Uterus (tissue), 2 donors: ENCODE measurements at regions not wholly inside any gene's neighbourhood (a gene's known extent, or its start where the extent isn't known, plus 50 kb on each side); places are given as distances from the start of the nearest gene placed in this dataset.

Experiments
- POLR2A ChIP-seq, 2 donors: fragments of 450-650 bp; IDR thresholded peaks; one replicate each; pipeline ENCODE4 v1.6.1; 2016; ENCODE audit warnings: antibody characterized with exemption in 2 of 2, mild to moderate bottlenecking in 1 of 2, moderate library complexity in 1 of 2
- TF ChIP-seq, protein P1 (sequence below), 4 experiments: fragments of 200-600 bp in 2 of 4; fragments of 450-650 bp in 2 of 4; sonication (generic) in 2 of 4; IDR thresholded peaks; one replicate each; pipeline ENCODE4 v1.5.1; 2016 to 2019; ENCODE audit warnings: antibody characterized with exemption in 4 of 4, mild to moderate bottlenecking in 2 of 4, moderate library complexity in 1 of 4

DNA sequence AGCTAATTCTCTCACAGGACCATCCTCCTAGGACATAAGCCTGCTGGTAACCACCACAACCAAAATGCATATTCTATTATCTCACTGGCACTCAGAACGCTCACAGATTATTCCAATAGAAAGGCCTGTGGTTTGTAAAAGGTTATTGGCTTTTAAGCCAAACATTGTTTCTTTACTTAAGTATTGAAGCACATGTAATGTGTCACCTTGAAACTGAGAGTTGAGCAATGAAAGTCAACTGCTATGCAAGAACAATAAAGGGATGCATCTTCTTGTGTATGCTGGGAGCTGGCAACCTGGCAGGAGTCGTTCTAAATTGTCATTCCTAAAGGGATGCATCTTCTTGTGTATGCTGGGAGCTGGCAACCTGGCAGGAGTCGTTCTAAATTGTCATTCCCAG, 298.6 kb upstream of the DNAJC19 start:
- TF ChIP-seq, protein P1, sequence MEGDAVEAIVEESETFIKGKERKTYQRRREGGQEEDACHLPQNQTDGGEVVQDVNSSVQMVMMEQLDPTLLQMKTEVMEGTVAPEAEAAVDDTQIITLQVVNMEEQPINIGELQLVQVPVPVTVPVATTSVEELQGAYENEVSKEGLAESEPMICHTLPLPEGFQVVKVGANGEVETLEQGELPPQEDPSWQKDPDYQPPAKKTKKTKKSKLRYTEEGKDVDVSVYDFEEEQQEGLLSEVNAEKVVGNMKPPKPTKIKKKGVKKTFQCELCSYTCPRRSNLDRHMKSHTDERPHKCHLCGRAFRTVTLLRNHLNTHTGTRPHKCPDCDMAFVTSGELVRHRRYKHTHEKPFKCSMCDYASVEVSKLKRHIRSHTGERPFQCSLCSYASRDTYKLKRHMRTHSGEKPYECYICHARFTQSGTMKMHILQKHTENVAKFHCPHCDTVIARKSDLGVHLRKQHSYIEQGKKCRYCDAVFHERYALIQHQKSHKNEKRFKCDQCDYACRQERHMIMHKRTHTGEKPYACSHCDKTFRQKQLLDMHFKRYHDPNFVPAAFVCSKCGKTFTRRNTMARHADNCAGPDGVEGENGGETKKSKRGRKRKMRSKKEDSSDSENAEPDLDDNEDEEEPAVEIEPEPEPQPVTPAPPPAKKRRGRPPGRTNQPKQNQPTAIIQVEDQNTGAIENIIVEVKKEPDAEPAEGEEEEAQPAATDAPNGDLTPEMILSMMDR (IDR thresholded peaks at IDR 0.05) = no peak
- no peak for TF ChIP-seq POLR2A (IDR thresholded peaks at IDR 0.05)
